Retinal pigment epithelial cell (primary cell): ENCODE measurements at regions not wholly inside any gene's neighbourhood (a gene's known extent, or its start where the extent isn't known, plus 50 kb on each side); places are given as distances from the start of the nearest gene placed in this dataset.

Experiments used
- DNase-seq: peaks from one replicate; pipeline ENCODE4 v3.0.0-alpha.2; 2010; ENCODE audit warnings: low read depth
- H3K4me3 ChIP-seq: 2 replicates; pipeline ENCODE4 v1.5.1; 2011; ENCODE audit warnings: mild to moderate bottlenecking, low read length, control low read depth, moderate library complexity
- CTCF ChIP-seq: conservative IDR thresholded peaks from 2 replicates; pipeline ENCODE4 v1.5.1; 2011; ENCODE audit warnings: low read depth, low read length, control low read depth, inconsistent platforms

DNA sequence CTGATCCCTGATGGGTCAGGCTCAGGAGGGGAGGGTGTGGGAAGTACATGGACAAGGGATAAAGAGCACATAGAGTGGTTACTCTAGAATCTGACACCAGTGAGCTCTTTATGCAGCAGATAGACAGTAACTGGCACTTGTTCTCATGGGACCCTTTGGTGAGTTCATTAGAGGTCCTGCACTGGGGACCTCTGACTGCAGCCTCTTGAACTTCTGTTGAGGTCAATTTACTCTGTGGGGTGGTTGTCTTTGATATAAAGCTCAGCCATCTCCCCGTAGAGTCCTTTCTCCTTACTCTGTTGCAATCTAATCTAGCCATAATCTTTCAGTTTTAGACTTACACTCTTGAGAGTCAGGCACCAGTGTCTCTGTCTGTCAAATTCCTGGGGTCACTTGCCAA is 222.4 kb downstream of the GPAT3 start:
- H3K4me3 ChIP-seq: no peak overlapping the region
- DNase-seq: no peak
- no peak for TF ChIP-seq CTCF

- TF ChIP-seq CTCF: no peak
- H3K4me3 ChIP-seq: no peak overlapping the region
- DNase-seq: no peak
These were observed 221.3 kb downstream of the GPAT3 start for GRCh38 chr4:83757121-83757621.

GRCh38 chr4:83753260-83753659 is 217.4 kb downstream of the GPAT3 start:
- no peak for DNase-seq
- peak; percentile 19 for TF ChIP-seq CTCF
- no peak overlapping the region for H3K4me3 ChIP-seq

- TF ChIP-seq CTCF: no peak
- no peak overlapping the region for H3K4me3 ChIP-seq
- DNase-seq: no peak
These were observed 215.5 kb downstream of the GPAT3 start for GRCh38 chr4:83751336-83751949.

GRCh38 chr4:83748711-83749110 is 212.8 kb downstream of the GPAT3 start:
- no peak for DNase-seq
- H3K4me3 ChIP-seq: no peak overlapping the region
- TF ChIP-seq CTCF: no peak

DNA sequence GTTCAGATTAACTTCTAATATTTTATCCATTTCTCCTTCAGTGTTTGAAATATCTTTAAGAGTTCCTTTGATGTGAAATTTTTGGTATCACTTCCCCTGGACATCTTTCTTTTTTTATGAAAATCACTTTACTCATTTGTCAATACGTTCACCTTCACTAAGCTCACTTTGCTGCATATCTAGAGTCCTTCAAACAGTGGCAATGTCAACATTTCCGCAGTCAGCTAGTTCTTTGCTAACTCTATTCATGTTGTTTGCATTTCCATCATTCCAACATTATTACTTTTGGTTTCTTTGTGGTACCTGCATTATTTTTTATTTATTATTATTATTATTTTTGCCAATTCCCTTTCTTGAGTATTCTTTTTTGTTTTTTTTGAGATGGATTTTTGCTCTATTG is 203.0 kb downstream of the GPAT3 start:
- DNase-seq: no peak
- H3K4me3 ChIP-seq: no peak overlapping the region
- no peak for TF ChIP-seq CTCF

DNA sequence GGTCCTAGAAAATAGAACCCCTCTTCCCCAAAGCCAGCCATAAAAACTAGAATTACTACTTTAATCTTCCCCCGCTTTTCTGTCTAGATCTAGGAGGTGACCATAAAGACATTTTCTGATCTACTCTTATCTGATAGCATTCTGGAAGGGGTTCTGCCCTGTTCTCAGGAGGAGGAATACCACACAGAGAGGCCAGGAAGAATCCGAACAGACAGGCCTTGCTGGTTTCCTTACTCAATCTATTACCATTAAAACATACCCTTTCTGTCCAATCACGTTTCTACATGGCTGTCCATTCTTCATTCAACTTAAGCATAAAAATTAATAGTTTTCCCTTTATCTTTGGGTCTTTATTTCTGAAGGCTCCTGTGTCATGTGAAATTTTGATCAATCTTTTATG is 198.7 kb downstream of the GPAT3 start:
- TF ChIP-seq CTCF: no peak
- no peak overlapping the region for H3K4me3 ChIP-seq
- no peak for DNase-seq
